ENCODE measurements at regions not wholly inside any gene's neighbourhood (a gene's known extent, or its start where the extent isn't known, plus 50 kb on each side); places are given as distances from the start of the nearest gene placed in this dataset.

DNA sequence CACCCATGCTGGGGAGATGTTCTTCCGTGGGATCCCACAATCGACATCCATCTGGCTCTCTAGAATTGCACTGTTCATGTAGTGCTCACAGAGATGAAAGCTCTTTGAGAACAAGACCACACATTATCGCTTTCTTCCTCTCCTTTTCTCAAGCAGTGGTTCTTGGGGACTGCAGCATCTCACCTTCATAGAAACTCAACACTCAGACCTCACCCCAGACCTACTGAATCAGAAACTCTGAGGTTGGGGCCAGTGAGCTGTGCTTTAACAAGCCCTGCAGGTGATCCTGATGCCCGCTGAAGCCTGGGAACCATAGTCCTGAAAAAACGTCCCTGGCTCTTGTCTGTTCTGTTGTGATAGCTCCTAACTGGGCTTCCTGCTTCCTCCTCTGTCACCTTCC is 251.3 kb upstream of the FGGY start:
- TF ChIP-seq ZNF274 (IDR thresholded peaks at IDR 0.05; ENCODE audit: low read depth, low read length) (no peak), YY1 (IDR thresholded peaks at IDR 0.05; ENCODE audit: insufficient read depth, insufficient read length) (no peak), SUZ12 (IDR thresholded peaks at IDR 0.05; ENCODE audit: extremely low read depth, insufficient read depth, insufficient read length) (no peak)
